Gastrocnemius medialis (tissue), 4 donors: ENCODE measurements at regions not wholly inside any gene's neighbourhood (a gene's known extent, or its start where the extent isn't known, plus 50 kb on each side); places are given as distances from the start of the nearest gene placed in this dataset.

Experiments used
- CTCF ChIP-seq, 5 experiments: fragments of 450-650 bp in 3 of 5; fragments of 200-600 bp in 2 of 5; sonication (generic) in 2 of 5; IDR thresholded peaks in 4 of 5; conservative IDR thresholded peaks in 1 of 5; 1 replicate in 4 of 5; 2 replicates in 1 of 5; pipeline ENCODE4 v1.5.1; 2016 to 2019; ENCODE audit warnings: antibody characterized with exemption in 5 of 5, mild to moderate bottlenecking in 3 of 5, moderate library complexity in 3 of 5
- POLR2A ChIP-seq, 2 donors: fragments of 450-650 bp; IDR thresholded peaks; one replicate each; pipeline ENCODE4 v1.6.1; 2017; ENCODE audit warnings: antibody characterized with exemption in 2 of 2, mild to moderate bottlenecking in 2 of 2, moderate library complexity in 2 of 2

GRCh38 chr18:62660691-62661090 lies 54.6 kb upstream of the PHLPP1 start:
- TF ChIP-seq POLR2A (IDR thresholded peaks at IDR 0.05): no peak
- TF ChIP-seq CTCF (IDR thresholded peaks at IDR 0.05 in 4 of 5, conservative IDR thresholded peaks at IDR 0.05 in 1 of 5): no peak
